Common myeloid progenitor, CD34-positive (primary cell): ENCODE measurements at regions not wholly inside any gene's neighbourhood (a gene's known extent, or its start where the extent isn't known, plus 50 kb on each side); places are given as distances from the start of the nearest gene placed in this dataset.
"Not testable (repeated sequence)": the region's sequence is repeated elsewhere in the genome, so short reads cannot be mapped to it uniquely, and the experiment has no call there.

Experiments used
- CTCF ChIA-PET: fragments of 350-600 bp; sonication (Branson Sonifier 250); formaldehyde crosslinking; loops from one replicate; lab custom pipeline; 2021; ENCODE audit warnings: antibody characterized with exemption; lab: Charles Lee
- POLR2A ChIA-PET: fragments of 350-600 bp; sonication (Branson Sonifier 250); formaldehyde crosslinking; loops from one replicate; lab custom pipeline; 2021; ENCODE audit warnings: antibody characterized with exemption; lab: Charles Lee
- DNase-seq, 3 donors: peaks; one replicate each; pipeline versions ENCODE4 v3.0.0 to v3.0.0-alpha.2; 2013
- H3K27ac ChIP-seq, 2 experiments: 1 replicate in 1 of 2; 2 replicates in 1 of 2; pipeline ENCODE4 v1.7.0; 2013; ENCODE audit warnings: inconsistent platforms in 2 of 2, low read length in 2 of 2, mild to moderate bottlenecking in 2 of 2, low read depth in 1 of 2, moderate library complexity in 1 of 2; ENCODE audit not compliant: severe bottlenecking in 2 of 2, insufficient read depth in 1 of 2, poor library complexity in 1 of 2
- H3K27me3 ChIP-seq, 5 experiments: replicated peaks in 2 of 5; 1 replicate in 3 of 5; 2 replicates in 2 of 5; pipeline versions ENCODE4 v1.6.1 to v1.7.0; 2013; ENCODE audit warnings: low read length in 4 of 5, mild to moderate bottlenecking in 2 of 5, moderate library complexity in 2 of 5, inconsistent platforms in 1 of 5; ENCODE audit not compliant: insufficient read depth in 5 of 5, control insufficient read depth in 4 of 5
- H3K36me3 ChIP-seq, 4 experiments: 1 replicate in 2 of 4; 2 replicates in 2 of 4; pipeline versions ENCODE4 v1.6.1 to v1.7.0; 2013; ENCODE audit warnings: low read length in 3 of 4, control low read depth in 1 of 4, mild to moderate bottlenecking in 1 of 4; ENCODE audit not compliant: control insufficient read depth in 4 of 4, insufficient read depth in 4 of 4
- H3K4me1 ChIP-seq, 4 experiments: 1 replicate in 3 of 4; 2 replicates in 1 of 4; pipeline versions ENCODE4 v1.6.1 to v1.7.1; 2013; ENCODE audit warnings: low read length in 3 of 4, mild to moderate bottlenecking in 3 of 4, control low read depth in 1 of 4, inconsistent platforms in 1 of 4, moderate library complexity in 1 of 4; ENCODE audit not compliant: control insufficient read depth in 4 of 4, insufficient read depth in 4 of 4; ENCODE audit errors: control extremely low read depth in 1 of 4
- H3K4me3 ChIP-seq, 7 experiments: 1 replicate in 4 of 7; 2 replicates in 3 of 7; pipeline versions ENCODE4 v1.5.1 to v1.7.0; 2013; ENCODE audit warnings: mild to moderate bottlenecking in 7 of 7, low read length in 6 of 7, moderate library complexity in 6 of 7, inconsistent platforms in 2 of 7, low read depth in 2 of 7, control low read depth in 1 of 7; ENCODE audit not compliant: insufficient read depth in 4 of 7, control insufficient read depth in 1 of 7; ENCODE audit errors: extremely low read depth in 1 of 7
- H3K9me3 ChIP-seq, 5 experiments: 1 replicate in 4 of 5; 2 replicates in 1 of 5; pipeline versions ENCODE4 v1.6.1 to v1.7.1; 2013; ENCODE audit warnings: low read length in 4 of 5, mild to moderate bottlenecking in 2 of 5, inconsistent platforms in 1 of 5, low read depth in 1 of 5, moderate library complexity in 1 of 5; ENCODE audit not compliant: control insufficient read depth in 4 of 5, insufficient read depth in 2 of 5; ENCODE audit errors: control extremely low read depth in 1 of 5
- WGBS: methylation state at CpG from one replicate; pipeline ENCODE4 v1.1.5; 2013; ENCODE audit not compliant: insufficient coverage; 5-methylcytosine and 5-hydroxymethylcytosine counted together

- H3K27ac ChIP-seq, CTCF ChIA-PET, H3K36me3 ChIP-seq, POLR2A ChIA-PET, H3K27me3 ChIP-seq, H3K4me1 ChIP-seq, H3K9me3 ChIP-seq, DNase-seq, H3K4me3 ChIP-seq: not testable (repeated sequence)
- no CpG with 5 or more reads among the region's 1 CpG for WGBS
These were observed 184.1 kb downstream of the SPIN4 start for GRCh38 chrX:63167002-63167401.

GRCh38 chrX:63160994-63161393, 190.1 kb downstream of the SPIN4 start:
- H3K4me3 ChIP-seq, H3K27me3 ChIP-seq, H3K27ac ChIP-seq, DNase-seq, POLR2A ChIA-PET, H3K9me3 ChIP-seq, CTCF ChIA-PET, H3K4me1 ChIP-seq, H3K36me3 ChIP-seq: not testable (repeated sequence)
- WGBS, result no CpG with 5 or more reads among the region's 1 CpG

- H3K9me3 ChIP-seq, H3K4me1 ChIP-seq, CTCF ChIA-PET, H3K36me3 ChIP-seq, H3K27ac ChIP-seq, DNase-seq, H3K4me3 ChIP-seq, POLR2A ChIA-PET, H3K27me3 ChIP-seq: not testable (repeated sequence)
- no CpG with 5 or more reads among the region's 1 CpG for WGBS
These were observed 190.8 kb downstream of the SPIN4 start for GRCh38 chrX:63160340-63160739.

- H3K27me3 ChIP-seq, H3K4me1 ChIP-seq, H3K36me3 ChIP-seq, H3K9me3 ChIP-seq, DNase-seq, CTCF ChIA-PET, POLR2A ChIA-PET, H3K4me3 ChIP-seq, H3K27ac ChIP-seq: not testable (repeated sequence)
- no CpG with 5 or more reads among the region's 10 CpGs for WGBS
These were observed 205.6 kb downstream of the SPIN4 start for GRCh38 chrX:63145526-63145925.

- H3K4me3 ChIP-seq, H3K36me3 ChIP-seq, H3K27ac ChIP-seq, DNase-seq, H3K4me1 ChIP-seq, CTCF ChIA-PET, H3K9me3 ChIP-seq, POLR2A ChIA-PET, H3K27me3 ChIP-seq: not testable (repeated sequence)
- WGBS, result no CpG with 5 or more reads among the region's 2 CpGs
These were observed 208.5 kb downstream of the SPIN4 start for GRCh38 chrX:63142588-63142987.

GRCh38 chrX:63135859-63136258, 215.3 kb downstream of the SPIN4 start:
- H3K36me3 ChIP-seq, H3K27ac ChIP-seq, H3K4me1 ChIP-seq, POLR2A ChIA-PET, CTCF ChIA-PET, H3K4me3 ChIP-seq, DNase-seq, H3K9me3 ChIP-seq, H3K27me3 ChIP-seq: not testable (repeated sequence)
- WGBS, result no CpG with 5 or more reads among the region's 2 CpGs

DNA sequence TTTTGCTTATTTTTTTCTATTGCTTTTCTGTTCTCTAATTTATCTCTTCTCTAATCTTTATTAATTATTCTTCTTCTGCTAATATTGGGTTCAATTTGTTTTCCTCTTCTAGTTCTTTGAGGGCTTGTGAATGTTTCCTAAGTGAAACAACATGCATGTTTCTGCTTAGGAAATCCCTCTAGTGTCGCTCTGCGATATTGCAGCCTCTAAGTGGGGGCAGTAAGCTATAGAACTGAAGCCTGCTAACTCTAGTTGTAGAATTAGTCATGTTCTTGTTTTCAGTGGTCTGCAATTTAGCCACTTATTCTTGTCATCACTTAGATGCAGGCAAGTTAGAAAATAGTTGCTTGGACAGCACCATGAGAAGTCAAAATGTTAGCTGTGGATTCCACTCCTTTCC, 222.6 kb downstream of the SPIN4 start:
- Histone ChIP-seq H3K4me1 (no peaks in the 10 kb centered on the region), H3K4me3 (no peak overlapping the region), H3K36me3 (no peaks in the 10 kb centered on the region), H3K9me3 (no peaks in the 10 kb centered on the region), H3K27ac (no peak overlapping the region), H3K27me3 (no peaks in the 10 kb centered on the region)
- ChIA-PET POLR2A (no interaction called here), CTCF (no interaction called here)
- 0% methylated on average over 2 of the region's 2 CpGs for WGBS
- peak in 2 of 3 donors; percentile 21 to 40 for DNase-seq
